ENCODE measurements at regions not wholly inside any gene's neighbourhood (a gene's known extent, or its start where the extent isn't known, plus 50 kb on each side); places are given as distances from the start of the nearest gene placed in this dataset.

DNA sequence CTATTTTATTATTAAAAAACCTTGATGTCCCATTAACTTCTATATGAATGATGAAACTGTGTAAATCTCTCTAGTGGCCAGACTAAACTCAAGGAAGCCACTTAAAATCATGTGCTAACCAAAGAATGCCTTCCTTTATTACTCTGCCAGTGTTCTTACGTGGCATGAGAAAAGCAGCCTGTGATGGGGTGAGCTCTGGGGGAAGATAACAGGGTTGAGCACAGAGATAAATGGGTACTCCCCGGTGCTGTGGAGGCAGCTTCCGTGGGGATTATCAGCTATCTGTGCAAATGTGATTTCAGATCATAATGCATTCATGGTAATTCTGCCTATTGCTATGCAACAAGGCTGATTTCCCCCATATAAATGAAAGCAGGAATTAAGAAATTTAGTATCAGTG lies 181.3 kb downstream of the CAVIN4 start:
- intact Hi-C loops (cut with DNase I; ENCODE audit: low total_unique reads) = no loop called here
- H3K27me3 ChIP-seq = no peaks in the 10 kb centered on the region
- no peaks in the 10 kb centered on the region for H3K36me3 ChIP-seq
- H3K27ac ChIP-seq = no peak overlapping the region
- peaks cover 0 to 11% (median 2%) of the 10 kb centered on the region in 4 donors for H3K9me3 ChIP-seq
- H3K4me3 ChIP-seq = no peak overlapping the region
- no peak for TF ChIP-seq POLR2AphosphoS5 (IDR thresholded peaks at IDR 0.05)
- TF ChIP-seq, protein P1, sequence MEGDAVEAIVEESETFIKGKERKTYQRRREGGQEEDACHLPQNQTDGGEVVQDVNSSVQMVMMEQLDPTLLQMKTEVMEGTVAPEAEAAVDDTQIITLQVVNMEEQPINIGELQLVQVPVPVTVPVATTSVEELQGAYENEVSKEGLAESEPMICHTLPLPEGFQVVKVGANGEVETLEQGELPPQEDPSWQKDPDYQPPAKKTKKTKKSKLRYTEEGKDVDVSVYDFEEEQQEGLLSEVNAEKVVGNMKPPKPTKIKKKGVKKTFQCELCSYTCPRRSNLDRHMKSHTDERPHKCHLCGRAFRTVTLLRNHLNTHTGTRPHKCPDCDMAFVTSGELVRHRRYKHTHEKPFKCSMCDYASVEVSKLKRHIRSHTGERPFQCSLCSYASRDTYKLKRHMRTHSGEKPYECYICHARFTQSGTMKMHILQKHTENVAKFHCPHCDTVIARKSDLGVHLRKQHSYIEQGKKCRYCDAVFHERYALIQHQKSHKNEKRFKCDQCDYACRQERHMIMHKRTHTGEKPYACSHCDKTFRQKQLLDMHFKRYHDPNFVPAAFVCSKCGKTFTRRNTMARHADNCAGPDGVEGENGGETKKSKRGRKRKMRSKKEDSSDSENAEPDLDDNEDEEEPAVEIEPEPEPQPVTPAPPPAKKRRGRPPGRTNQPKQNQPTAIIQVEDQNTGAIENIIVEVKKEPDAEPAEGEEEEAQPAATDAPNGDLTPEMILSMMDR (IDR thresholded peaks at IDR 0.05) = no peak
- TF ChIP-seq EP300 (IDR thresholded peaks at IDR 0.05) = no peak
- TF ChIP-seq POLR2A (IDR thresholded peaks at IDR 0.05) = no peak
- 35 to 55% (median 49%) methylated on average over 3 of the region's 3 CpGs for WGBS, 5 donors
- H3K4me1 ChIP-seq = no peaks in the 10 kb centered on the region
- no peak for DNase-seq

DNA sequence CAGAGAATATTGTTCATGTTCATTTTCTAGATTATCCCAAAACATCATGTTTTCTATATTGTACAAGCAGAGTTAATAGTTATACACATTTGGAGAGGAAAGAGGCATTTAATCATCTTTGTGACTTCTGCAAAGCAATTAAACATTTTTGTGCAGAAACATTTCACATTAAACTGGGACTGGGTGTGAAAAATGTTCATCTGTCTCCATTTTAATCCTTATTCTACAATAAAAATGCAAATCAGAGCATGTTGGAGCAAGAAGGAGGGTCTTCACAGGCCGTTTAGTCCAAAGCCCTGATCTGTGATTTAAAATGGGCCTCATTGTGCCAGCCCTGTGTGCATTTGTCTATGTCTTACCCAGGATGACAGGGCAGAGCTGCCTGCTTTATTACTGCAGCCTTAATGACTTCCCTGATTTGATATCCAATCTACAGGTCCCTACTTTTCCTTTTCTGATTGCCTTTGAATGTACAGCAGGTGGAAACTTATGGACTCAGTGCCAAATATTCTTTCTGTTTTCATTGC lies 183.5 kb downstream of the CAVIN4 start:
- Histone ChIP-seq H3K27ac (no peak overlapping the region), H3K9me3 (peaks cover 0 to 11% (median 2%) of the 10 kb centered on the region in 4 donors), H3K4me3 (no peak overlapping the region), H3K27me3 (no peaks in the 10 kb centered on the region), H3K4me1 (no peaks in the 10 kb centered on the region), H3K36me3 (no peaks in the 10 kb centered on the region)
- no peak for DNase-seq
- intact Hi-C loops (cut with DNase I; ENCODE audit: low total_unique reads) = no loop called here
- TF ChIP-seq, protein P1 (IDR thresholded peaks at IDR 0.05) = no peak
- TF ChIP-seq EP300 (IDR thresholded peaks at IDR 0.05) (no peak), POLR2A (IDR thresholded peaks at IDR 0.05) (no peak), POLR2AphosphoS5 (IDR thresholded peaks at IDR 0.05) (no peak)
- WGBS, 5 donors = 0 to 27% (median 12%) methylated on average over 1 of the region's 1 CpG

DNA sequence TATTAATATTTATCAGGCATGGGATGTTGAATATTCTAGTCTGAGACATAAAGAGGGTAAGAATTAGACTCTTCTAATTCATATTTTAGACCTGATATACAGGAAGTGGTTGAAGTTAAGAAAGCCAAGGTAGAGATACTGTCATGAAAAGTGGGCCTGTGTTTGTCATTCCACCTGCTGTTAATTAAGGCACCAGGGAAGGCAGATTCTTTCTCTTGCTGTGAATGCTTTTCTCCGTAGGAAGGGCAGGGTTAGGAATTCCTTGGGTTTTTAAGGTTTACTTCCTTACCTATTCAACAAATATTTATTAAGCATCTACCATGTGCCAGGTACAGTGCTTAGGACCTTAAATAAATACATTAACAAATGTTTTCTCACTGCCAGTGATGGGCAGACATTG lies 196.4 kb downstream of the CAVIN4 start:
- Histone ChIP-seq H3K4me3 (no peak overlapping the region), H3K27me3 (no peaks in the 10 kb centered on the region), H3K4me1 (no peaks in the 10 kb centered on the region), H3K27ac (no peak overlapping the region), H3K9me3 (no peaks in the 10 kb centered on the region), H3K36me3 (no peaks in the 10 kb centered on the region)
- 15 to 38% (median 18%) methylated on average over 1 of the region's 1 CpG for WGBS, 5 donors
- intact Hi-C loops (cut with DNase I; ENCODE audit: low total_unique reads) = no loop called here
- TF ChIP-seq, protein P1 (IDR thresholded peaks at IDR 0.05) = no peak
- TF ChIP-seq POLR2A (IDR thresholded peaks at IDR 0.05) = no peak
- TF ChIP-seq POLR2AphosphoS5 (IDR thresholded peaks at IDR 0.05) = no peak
- TF ChIP-seq EP300 (IDR thresholded peaks at IDR 0.05) = no peak
- DNase-seq = no peak

DNA sequence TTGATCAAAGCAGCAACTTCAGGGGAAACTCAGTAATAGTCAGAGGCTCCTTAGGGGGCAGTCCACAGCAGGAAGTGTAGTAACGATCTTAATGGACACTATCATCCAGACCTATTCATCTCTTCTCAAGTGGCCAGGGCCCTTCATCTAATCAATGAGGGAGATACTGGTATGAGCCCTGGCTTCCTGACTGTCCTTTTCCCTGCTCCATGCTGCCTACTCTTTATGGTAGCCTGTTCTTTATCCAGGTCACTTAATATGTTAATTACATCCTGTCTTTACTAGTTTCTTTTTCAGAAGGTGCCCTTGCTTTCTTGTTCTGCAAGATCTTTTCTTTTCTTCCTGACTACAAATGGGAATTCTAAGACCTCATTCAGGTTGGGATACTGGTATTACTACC lies 197.1 kb downstream of the CAVIN4 start:
- Histone ChIP-seq H3K27me3 (no peaks in the 10 kb centered on the region), H3K4me3 (no peak overlapping the region), H3K4me1 (no peaks in the 10 kb centered on the region), H3K27ac (no peak overlapping the region), H3K9me3 (no peaks in the 10 kb centered on the region), H3K36me3 (no peaks in the 10 kb centered on the region)
- TF ChIP-seq POLR2AphosphoS5 (IDR thresholded peaks at IDR 0.05) (no peak), POLR2A (IDR thresholded peaks at IDR 0.05) (no peak), EP300 (IDR thresholded peaks at IDR 0.05) (no peak)
- TF ChIP-seq, protein P1 (IDR thresholded peaks at IDR 0.05) = no peak
- intact Hi-C loops (cut with DNase I; ENCODE audit: low total_unique reads) = no loop called here
- DNase-seq = no peak
- 33 to 55% (median 35%) methylated on average over 1 of the region's 1 CpG for WGBS, 5 donors

All from stomach (tissue), 8 donors.